T-helper 2 cell treated with Interferon-gamma antibody and Interleukin-4, amounts not matched to agents 100 ng/mL and 5 ng/mL, for 36 hours (primary cell): ENCODE measurements at regions not wholly inside any gene's neighbourhood (a gene's known extent, or its start where the extent isn't known, plus 50 kb on each side); places are given as distances from the start of the nearest gene placed in this dataset.

Experiments used
- intact Hi-C: fragments of 100-400 bp; cut with micrococcal nuclease; formaldehyde crosslinking; loops from one replicate; pipeline ENCODE4 v1.15.1; 2023

- intact Hi-C loops, result no loop called here
These were observed 57.1 kb upstream of the VSTM2A start for GRCh38 chr7:54485044-54485443.
